H1 (cell line): ENCODE measurements at regions not wholly inside any gene's neighbourhood (a gene's known extent, or its start where the extent isn't known, plus 50 kb on each side); places are given as distances from the start of the nearest gene placed in this dataset.

ENCODE experiments used
- CTCF ChIA-PET: fragments of 300-600 bp; sonication (Branson Sonifier 250); formaldehyde crosslinking; loops from one replicate; lab custom pipeline; 2021; ENCODE audit not compliant: partially characterized antibody; lab: Charles Lee
- POLR2A ChIA-PET: fragments of 300-600 bp; sonication (Branson Sonifier 250); formaldehyde crosslinking; loops from one replicate; lab custom pipeline; 2021; ENCODE audit warnings: inconsistent platforms; ENCODE audit not compliant: partially characterized antibody; lab: Charles Lee
- DNase-seq, 2 experiments: peaks; one replicate each; pipeline versions ENCODE4 v3.0.0 to v3.0.0-alpha.2; 2010 to 2022; ENCODE audit warnings: low spot score in 2 of 2, low read depth in 1 of 2, mixed read lengths in 1 of 2
- FAIRE-seq: peaks from 2 replicates; lab custom pipeline; 2011; peaks lifted over from hg19 to GRCh38; lab: Jason Lieb, UNC
- H2AFZ ChIP-seq: 2 replicates; pipeline ENCODE4 v1.8.1; 2012; ENCODE audit warnings: low read length, inconsistent platforms
- H2AK5ac ChIP-seq: 2 replicates; pipeline ENCODE4 v1.6.1; 2013; ENCODE audit warnings: low read depth, low read length
- H2BK120ac ChIP-seq: replicated peaks from 2 replicates; pipeline ENCODE3; 2013; ENCODE audit warnings: low read depth, low read length, inconsistent platforms
- H2BK12ac ChIP-seq: 2 replicates; pipeline ENCODE4 v1.6.1; 2013; ENCODE audit warnings: low read depth, low read length
- H2BK15ac ChIP-seq: 2 replicates; pipeline ENCODE4 v1.6.1; 2013; ENCODE audit warnings: low read length
- H2BK20ac ChIP-seq: 2 replicates; pipeline ENCODE4 v1.6.1; 2013; ENCODE audit warnings: low read length
- H2BK5ac ChIP-seq: 2 replicates; pipeline ENCODE4 v1.6.1; 2013; ENCODE audit warnings: low read depth, low read length
- H3K14ac ChIP-seq: 2 replicates; pipeline ENCODE4 v1.6.1; 2013; ENCODE audit warnings: inconsistent platforms; ENCODE audit not compliant: insufficient read length
- H3K18ac ChIP-seq: 2 replicates; pipeline ENCODE4 v1.6.1; 2013; ENCODE audit warnings: low read length; ENCODE audit errors: extremely low read depth
- H3K23ac ChIP-seq: 2 replicates; pipeline ENCODE4 v1.6.1; 2013; ENCODE audit warnings: inconsistent platforms; ENCODE audit not compliant: insufficient read length
- H3K23me2 ChIP-seq: 2 replicates; pipeline ENCODE4 v1.6.1; 2013; ENCODE audit warnings: low read depth, low read length
- H3K27ac ChIP-seq: 2 replicates; pipeline ENCODE4 v1.6.1; 2011; ENCODE audit warnings: low read depth, low read length, inconsistent platforms
- H3K27me3 ChIP-seq, 4 experiments: replicated peaks in 1 of 4; 1 replicate in 1 of 4; 2 replicates in 3 of 4; pipeline versions ENCODE4 v1.6.1 to v1.8.1; 2011 to 2013; ENCODE audit warnings: low read length in 3 of 4, mild to moderate bottlenecking in 3 of 4, inconsistent platforms in 2 of 4, mixed read lengths in 2 of 4, moderate library complexity in 1 of 4; ENCODE audit not compliant: control insufficient read depth in 3 of 4, insufficient read depth in 3 of 4; ENCODE audit errors: extremely low read depth in 1 of 4
- H3K36me3 ChIP-seq, 4 experiments: 2 replicates each; pipeline versions ENCODE4 v1.6.1 to v1.8.1; 2011 to 2013; ENCODE audit warnings: mild to moderate bottlenecking in 4 of 4, low read length in 3 of 4, moderate library complexity in 2 of 4, control low read depth in 1 of 4, inconsistent platforms in 1 of 4; ENCODE audit not compliant: insufficient read depth in 4 of 4, control insufficient read depth in 2 of 4
- H3K4ac ChIP-seq: replicated peaks from 2 replicates; pipeline ENCODE3; 2013; ENCODE audit warnings: low read length, low read depth, mixed read lengths, inconsistent platforms; ENCODE audit not compliant: insufficient read length
- H3K4me1 ChIP-seq, 4 experiments: replicated peaks in 1 of 4; 1 replicate in 1 of 4; 2 replicates in 3 of 4; pipeline versions ENCODE4 v1.6.1 to v1.8.1; 2011 to 2013; ENCODE audit warnings: low read length in 3 of 4, inconsistent platforms in 2 of 4, mixed read lengths in 1 of 4; ENCODE audit not compliant: insufficient read depth in 4 of 4, control insufficient read depth in 3 of 4
- H3K4me2 ChIP-seq, 2 experiments: 2 replicates each; pipeline versions ENCODE4 v1.6.1 to v1.8.1; 2011 to 2013; ENCODE audit warnings: low read depth in 2 of 2, low read length in 2 of 2, control low read depth in 1 of 2, inconsistent platforms in 1 of 2, mild to moderate bottlenecking in 1 of 2; ENCODE audit not compliant: insufficient read depth in 1 of 2
- H3K4me3 ChIP-seq, 4 experiments: fragments of 200-600, 300-600 bp in 1 of 4; sonication (generic), shearing (Covaris generic), sonication (Bioruptor Twin) in 1 of 4; 2 replicates each; pipeline versions ENCODE4 v1.5.1 to v1.8.1; 2011 to 2016; ENCODE audit warnings: low read length in 4 of 4, low read depth in 3 of 4, control low read depth in 2 of 4, inconsistent platforms in 2 of 4, mild to moderate bottlenecking in 2 of 4, mixed read lengths in 1 of 4, moderate library complexity in 1 of 4; ENCODE audit not compliant: insufficient read depth in 2 of 4; ENCODE audit errors: extremely low read depth in 1 of 4
- H3K56ac ChIP-seq: replicated peaks from 2 replicates; pipeline ENCODE3; 2013; ENCODE audit warnings: low read depth, mild to moderate bottlenecking, mixed read lengths, low read length, inconsistent platforms; ENCODE audit not compliant: insufficient read length
- H3K79me1 ChIP-seq: 2 replicates; pipeline ENCODE4 v1.6.1; 2013; ENCODE audit warnings: low read depth, low read length, control low read depth
- H3K79me2 ChIP-seq, 2 experiments: 2 replicates each; pipeline versions ENCODE4 v1.6.1 to v1.8.1; 2012 to 2013; ENCODE audit warnings: low read length in 2 of 2, mild to moderate bottlenecking in 2 of 2, inconsistent platforms in 1 of 2; ENCODE audit not compliant: insufficient read depth in 2 of 2, control insufficient read depth in 1 of 2
- H3K9ac ChIP-seq, 4 experiments: replicated peaks in 1 of 4; 1 replicate in 1 of 4; 2 replicates in 3 of 4; pipeline versions ENCODE4 v1.6.1 to v1.8.1; 2011 to 2013; ENCODE audit warnings: low read depth in 3 of 4, low read length in 3 of 4, control low read depth in 2 of 4, mild to moderate bottlenecking in 2 of 4, moderate library complexity in 2 of 4, inconsistent platforms in 1 of 4; ENCODE audit errors: extremely low read depth in 1 of 4
- H3K9me3 ChIP-seq, 2 experiments: 2 replicates each; pipeline versions ENCODE4 v1.6.1 to v1.8.1; 2012 to 2013; ENCODE audit warnings: mild to moderate bottlenecking in 2 of 2, moderate library complexity in 2 of 2, control low read depth in 1 of 2, inconsistent platforms in 1 of 2, low read depth in 1 of 2, low read length in 1 of 2, mixed read lengths in 1 of 2; ENCODE audit not compliant: insufficient read depth in 2 of 2
- H4K20me1 ChIP-seq, 2 experiments: replicated peaks in 1 of 2; 2 replicates each; pipeline versions ENCODE3 to v1.8.1; 2011 to 2013; ENCODE audit warnings: inconsistent platforms in 2 of 2, low read length in 2 of 2, mild to moderate bottlenecking in 1 of 2; ENCODE audit not compliant: insufficient read depth in 2 of 2, control insufficient read depth in 1 of 2
- H4K5ac ChIP-seq: 2 replicates; pipeline ENCODE4 v1.6.1; 2013; ENCODE audit warnings: low read length, low read depth, mixed read lengths, inconsistent platforms; ENCODE audit not compliant: insufficient read length
- H4K8ac ChIP-seq: 2 replicates; pipeline ENCODE4 v1.8.0; 2013; ENCODE audit warnings: mild to moderate bottlenecking, moderate library complexity, low read length, inconsistent platforms; ENCODE audit not compliant: insufficient read depth; ENCODE audit errors: extremely low read depth
- H4K91ac ChIP-seq: replicated peaks from 2 replicates; pipeline ENCODE3; 2013; ENCODE audit warnings: low read length, mixed read lengths, inconsistent platforms; ENCODE audit not compliant: insufficient read length
- BACH1 ChIP-seq: IDR thresholded peaks from 2 replicates; pipeline ENCODE4 v1.6.1; 2012; ENCODE audit warnings: low read length, improper control_type of control experiment
- CBX5 ChIP-seq: fragments of 300-800, 300-1000 bp; sonication (generic); IDR thresholded peaks from 2 replicates; pipeline ENCODE4 v1.7.1; 2016; ENCODE audit warnings: antibody characterized with exemption, low read length, low read depth
- JUN ChIP-seq: IDR thresholded peaks from 2 replicates; pipeline ENCODE4 v1.6.1; 2011; ENCODE audit warnings: low read depth, mild to moderate bottlenecking, improper control_type of control experiment, low read length
- KDM5A ChIP-seq: fragments of 200-600 bp; IDR thresholded peaks from 2 replicates; pipeline ENCODE4 v1.7.1; 2012; ENCODE audit warnings: mild to moderate bottlenecking, low read length, inconsistent platforms, mixed read lengths
- RAD21 ChIP-seq, 2 experiments: IDR thresholded peaks in 1 of 2; conservative IDR thresholded peaks in 1 of 2; 2 replicates each; pipeline ENCODE4 v1.6.1; 2011; ENCODE audit warnings: low read depth in 2 of 2, low read length in 2 of 2, improper control_type of control experiment in 1 of 2, inconsistent platforms in 1 of 2, mild to moderate bottlenecking in 1 of 2, moderate library complexity in 1 of 2
- SP4 ChIP-seq: IDR thresholded peaks from 2 replicates; pipeline ENCODE4 v1.6.1; 2012; ENCODE audit warnings: low read length, inconsistent platforms
- WGBS, 2 experiments: shearing (Covaris generic) in 1 of 2; methylation state at CpG; one replicate each; pipeline versions ENCODE4 v1.1.6 to v1.1.7; 2013 to 2015; ENCODE audit warnings: low lambda C conversion rate in 2 of 2, mixed read lengths in 2 of 2, inconsistent platforms in 1 of 2, low coverage in 1 of 2, missing lambda C conversion rate in 1 of 2; ENCODE audit not compliant: insufficient replicate concordance in 2 of 2, insufficient coverage in 1 of 2, insufficient read length in 1 of 2; ENCODE audit errors: extremely low coverage in 1 of 2, missing lambda C conversion rate in 1 of 2; 5-methylcytosine and 5-hydroxymethylcytosine counted together

GRCh38 chr16:7014756-7015155 is 317.9 kb upstream of the RBFOX1 start:
- no peak overlapping the region for H2BK20ac ChIP-seq
- no peak for TF ChIP-seq RAD21 (IDR thresholded peaks at IDR 0.05 in 1 of 2, conservative IDR thresholded peaks at IDR 0.05 in 1 of 2; ENCODE audit: low read depth in 2 of 2, low read length in 2 of 2)
- no peak for TF ChIP-seq CBX5
- no peak for TF ChIP-seq KDM5A
- TF ChIP-seq BACH1, result no peak
- TF ChIP-seq JUN, result no peak
- TF ChIP-seq SP4, result no peak
- no peak overlapping the region for H3K4me3 ChIP-seq
- H3K36me3 ChIP-seq, result no peaks in the 10 kb centered on the region
- H3K14ac ChIP-seq, result no peak overlapping the region
- POLR2A ChIA-PET, result no interaction called here
- H3K56ac ChIP-seq, result no peak overlapping the region
- no peak overlapping the region for H3K27ac ChIP-seq
- no peak overlapping the region for H4K5ac ChIP-seq
- H3K79me2 ChIP-seq, result no peaks in the 10 kb centered on the region
- no peaks in the 10 kb centered on the region for H3K23me2 ChIP-seq
- H4K20me1 ChIP-seq, result no peaks in the 10 kb centered on the region
- no peak overlapping the region for H3K9ac ChIP-seq
- no peak overlapping the region for H4K91ac ChIP-seq
- H2AK5ac ChIP-seq, result no peak overlapping the region
- no peak overlapping the region for H2BK15ac ChIP-seq
- H2BK5ac ChIP-seq, result no peak overlapping the region
- no peaks in the 10 kb centered on the region for H3K4me1 ChIP-seq
- no peak overlapping the region for H4K8ac ChIP-seq
- no peak overlapping the region for H2BK120ac ChIP-seq
- H2BK12ac ChIP-seq, result no peak overlapping the region
- FAIRE-seq (no peak), DNase-seq (no peak)
- 89% methylated on average over 6 of the region's 6 CpGs; no CpG with 5 or more reads in 1 of the 2 experiments for WGBS, 2 experiments
- no peak overlapping the region for H3K18ac ChIP-seq
- H3K4ac ChIP-seq, result no peak overlapping the region
- no peaks in the 10 kb centered on the region for H3K27me3 ChIP-seq
- H3K4me2 ChIP-seq, result no peak overlapping the region
- H3K23ac ChIP-seq, result no peak overlapping the region
- CTCF ChIA-PET, result no interaction called here
- no peaks in the 10 kb centered on the region for H3K79me1 ChIP-seq
- H3K9me3 ChIP-seq, result no peaks in the 10 kb centered on the region
- no peak overlapping the region for H2AFZ ChIP-seq
